ENCODE measurements at regions not wholly inside any gene's neighbourhood (a gene's known extent, or its start where the extent isn't known, plus 50 kb on each side); places are given as distances from the start of the nearest gene placed in this dataset.
"Not testable (repeated sequence)": the region's sequence is repeated elsewhere in the genome, so short reads cannot be mapped to it uniquely, and the experiment has no call there.

GRCh38 chr16:64356267-64356666 is 765.6 kb downstream of the CDH11 start:
- DNase-seq (ENCODE audit: low spot score), result no peak

GRCh38 chr16:64352246-64352645 is 769.6 kb downstream of the CDH11 start:
- no peak for DNase-seq (ENCODE audit: low spot score)

DNA sequence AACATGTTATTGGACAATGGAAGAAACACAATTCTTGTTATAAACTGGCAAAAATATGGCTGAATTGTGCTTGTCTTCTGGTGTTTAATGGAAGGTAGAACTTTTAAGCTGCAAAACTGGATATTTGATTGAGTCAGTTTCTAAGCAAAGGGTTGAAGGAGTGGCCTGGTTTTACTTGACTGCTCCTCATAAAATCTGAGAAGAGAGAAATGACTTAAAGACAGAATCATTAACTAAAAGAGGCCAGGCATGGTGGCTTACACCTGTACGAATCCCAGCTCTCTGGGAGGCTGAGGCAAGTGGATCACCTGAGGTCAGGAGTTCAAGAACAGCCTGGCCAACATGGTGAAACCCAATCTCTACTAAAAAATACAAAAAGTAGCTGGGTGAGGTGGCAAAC is 770.7 kb downstream of the CDH11 start:
- DNase-seq (ENCODE audit: low spot score), result no peak

DNA sequence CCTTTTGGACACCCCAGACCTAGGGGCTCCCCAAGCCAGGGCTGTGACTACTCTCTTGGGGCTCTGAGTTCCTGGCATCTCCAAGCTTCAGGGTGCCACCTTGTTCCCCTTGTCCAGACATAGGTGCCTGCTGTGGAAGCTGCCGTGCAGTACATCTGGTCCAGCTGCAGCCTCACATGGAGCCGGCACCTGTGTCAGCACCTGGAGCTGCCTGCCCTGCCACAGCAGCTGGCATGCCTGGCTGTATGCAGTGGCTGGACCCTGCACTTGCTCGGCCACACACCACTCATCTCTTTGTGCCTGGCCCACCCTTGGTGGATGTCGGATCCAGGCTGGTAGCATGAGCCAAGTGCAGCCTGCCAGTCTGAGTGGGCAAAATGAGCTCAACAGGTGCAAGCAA is 775.8 kb downstream of the CDH11 start:
- DNase-seq (ENCODE audit: low spot score), result no peak

DNA sequence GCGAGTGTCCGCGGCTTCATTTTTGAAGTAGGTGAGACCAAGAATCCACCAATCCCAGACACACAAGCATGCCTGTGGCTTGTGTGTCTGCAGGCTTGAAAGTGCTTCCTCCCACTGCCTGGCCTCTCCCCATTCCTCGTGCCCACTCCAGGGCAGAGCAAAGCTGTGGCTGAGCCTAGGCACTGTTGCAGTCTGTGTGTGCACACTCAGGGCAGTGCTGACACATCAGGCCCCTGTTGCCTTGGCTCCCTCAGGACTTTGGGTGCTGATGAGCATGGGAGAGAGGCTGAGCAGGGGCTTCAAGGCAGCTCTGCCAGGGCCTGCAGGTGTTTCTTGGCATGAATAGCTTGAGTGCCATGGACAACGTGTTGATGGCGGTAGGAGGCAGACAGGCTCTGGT is 776.7 kb downstream of the CDH11 start:
- no peak for DNase-seq (ENCODE audit: low spot score)

- DNase-seq (ENCODE audit: low spot score), result not testable (repeated sequence)
These were observed 777.9 kb downstream of the CDH11 start for GRCh38 chr16:64343820-64344443.

DNA sequence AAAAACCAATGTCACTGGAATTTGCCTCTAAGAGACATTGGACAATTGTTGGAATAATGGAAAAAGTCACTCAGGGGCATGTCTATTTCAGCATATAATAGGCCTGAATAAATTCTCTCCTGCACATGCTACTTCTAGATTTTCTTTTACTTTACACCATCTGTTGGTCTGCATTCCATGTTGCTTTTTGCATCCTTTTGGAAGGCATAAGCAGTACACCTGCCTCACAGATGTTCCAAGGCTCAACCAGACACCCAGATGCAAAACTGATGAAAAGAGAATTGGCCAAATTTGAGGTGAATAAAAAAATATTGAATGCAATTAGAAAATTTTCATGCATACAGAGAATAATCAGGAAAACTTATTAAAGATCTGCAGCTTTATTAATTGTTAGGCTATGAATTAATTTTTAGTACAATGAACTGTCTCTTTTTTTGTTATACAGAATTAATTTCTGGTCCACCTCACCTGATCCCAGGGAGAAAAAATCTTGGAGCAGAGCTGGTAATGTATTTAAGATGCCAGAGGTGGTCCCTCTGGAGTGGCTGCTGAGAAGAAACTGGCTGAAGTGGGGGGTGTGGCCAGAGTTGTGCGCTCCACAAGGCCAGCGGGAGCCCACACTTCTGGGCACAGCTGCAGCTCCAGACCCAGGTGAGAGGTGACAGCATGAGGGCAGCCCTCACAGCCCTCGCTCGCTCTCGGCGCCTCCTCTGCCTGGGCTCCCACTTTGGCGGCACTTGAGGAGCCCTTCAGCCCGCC is 778.6 kb downstream of the CDH11 start:
- DNase-seq (ENCODE audit: low spot score), result no peak

GRCh38 chr16:64341336-64341735 is 780.5 kb downstream of the CDH11 start:
- DNase-seq (ENCODE audit: low spot score), result not testable (repeated sequence)

DNA sequence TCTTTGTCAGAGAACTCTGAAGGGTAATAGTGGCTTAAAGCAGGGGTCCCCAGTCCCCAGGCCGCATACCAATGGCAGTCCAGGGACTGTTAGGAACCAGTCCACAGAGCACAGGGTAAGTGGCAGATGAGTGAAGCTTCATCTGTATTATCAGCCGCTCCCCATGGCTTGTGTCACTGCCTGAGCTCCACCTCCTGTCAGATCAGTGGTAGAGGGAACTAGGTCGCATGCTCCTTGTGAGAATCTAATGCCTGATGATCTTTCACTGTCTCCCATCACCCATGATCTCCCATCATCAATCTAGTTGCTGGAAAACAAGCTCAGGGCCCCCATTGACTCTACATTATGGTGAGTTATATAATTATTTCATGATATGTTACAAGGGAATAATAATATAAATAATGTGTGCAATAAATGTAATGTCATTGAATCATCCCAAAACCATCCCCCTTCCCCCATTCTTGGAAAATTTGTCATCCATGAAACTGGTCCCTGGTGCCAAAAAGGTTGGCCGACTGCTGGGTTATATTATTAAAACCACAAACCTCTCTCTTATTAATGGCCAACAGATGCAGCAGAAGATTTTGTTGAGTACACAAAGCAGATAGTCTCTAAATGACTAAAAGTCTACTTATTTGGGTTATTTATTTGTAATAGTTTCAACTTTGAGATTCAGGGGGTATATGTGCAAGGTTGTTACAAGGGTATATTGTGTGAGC is 782.7 kb downstream of the CDH11 start:
- no peak for DNase-seq (ENCODE audit: low spot score)

- DNase-seq (ENCODE audit: low spot score), result no peak
These were observed 800.0 kb downstream of the CDH11 start for GRCh38 chr16:64321881-64322280.

- no peak for DNase-seq (ENCODE audit: low spot score)
These were observed 800.8 kb downstream of the CDH11 start for GRCh38 chr16:64321066-64321465.

DNA sequence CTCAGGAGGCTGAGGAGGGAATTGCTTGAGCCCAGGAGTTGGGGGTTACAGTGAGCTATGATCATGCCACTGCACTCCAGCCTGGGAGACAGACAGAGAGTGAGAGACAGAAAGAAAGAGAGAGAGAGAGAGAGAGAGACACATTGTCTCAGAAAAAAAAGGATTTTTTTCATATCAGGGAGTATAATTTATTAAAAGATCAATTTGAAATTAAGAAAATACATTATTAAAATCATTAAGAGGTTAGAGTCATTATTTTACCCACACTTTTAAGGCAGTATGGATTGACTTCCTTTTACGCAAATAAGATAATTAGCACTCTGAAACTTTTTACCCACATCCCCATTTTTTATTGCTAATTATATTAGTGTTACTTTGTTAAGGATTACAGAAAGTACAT is 804.3 kb downstream of the CDH11 start:
- no peak for DNase-seq (ENCODE audit: low spot score)

DNA sequence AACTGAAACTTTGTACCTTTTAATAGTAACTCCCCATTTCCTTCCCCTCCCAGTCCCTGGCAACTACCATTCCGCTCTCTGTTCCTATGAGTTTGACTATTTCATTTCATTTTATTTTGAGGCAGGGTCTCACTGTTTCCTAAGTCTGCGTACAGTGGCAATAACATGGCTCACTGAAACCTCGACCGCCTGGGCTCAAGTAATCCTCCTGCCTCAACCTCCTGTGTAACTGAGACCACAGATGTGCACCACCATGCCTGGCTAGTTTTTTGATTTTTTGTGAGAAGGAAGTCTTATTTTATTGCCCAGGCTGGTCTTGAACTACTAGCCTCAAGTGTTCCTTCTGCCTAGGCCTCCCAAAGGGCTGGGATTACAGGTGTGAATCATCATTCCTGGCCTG is 808.1 kb downstream of the CDH11 start:
- no peak for DNase-seq (ENCODE audit: low spot score)

GRCh38 chr16:64312980-64313379 is 808.9 kb downstream of the CDH11 start:
- no peak for DNase-seq (ENCODE audit: low spot score)

- no peak for DNase-seq (ENCODE audit: low spot score)
These were observed 809.6 kb downstream of the CDH11 start for GRCh38 chr16:64312292-64312691.

DNA sequence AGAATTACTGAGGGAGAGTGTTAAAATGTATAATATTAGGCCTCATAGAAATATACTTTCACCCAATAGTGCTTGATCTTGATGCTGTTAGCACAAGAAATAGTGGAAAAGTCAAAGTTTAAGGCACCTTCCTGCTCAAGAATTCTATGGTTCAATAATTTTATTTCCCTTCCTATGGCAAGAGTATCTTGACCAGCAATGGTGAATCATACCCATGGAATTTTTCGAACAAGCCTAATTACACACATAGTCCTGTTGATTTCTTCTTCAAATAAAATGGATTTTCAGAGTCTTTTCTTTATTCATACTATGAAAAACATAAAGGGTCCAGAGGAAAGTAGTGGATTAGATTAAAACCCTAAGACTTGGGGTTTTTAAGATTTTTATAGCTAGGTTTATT is 810.6 kb downstream of the CDH11 start:
- no peak for DNase-seq (ENCODE audit: low spot score)

- DNase-seq (ENCODE audit: low spot score), result no peak
These were observed 812.3 kb downstream of the CDH11 start for GRCh38 chr16:64309398-64310110.

DNA sequence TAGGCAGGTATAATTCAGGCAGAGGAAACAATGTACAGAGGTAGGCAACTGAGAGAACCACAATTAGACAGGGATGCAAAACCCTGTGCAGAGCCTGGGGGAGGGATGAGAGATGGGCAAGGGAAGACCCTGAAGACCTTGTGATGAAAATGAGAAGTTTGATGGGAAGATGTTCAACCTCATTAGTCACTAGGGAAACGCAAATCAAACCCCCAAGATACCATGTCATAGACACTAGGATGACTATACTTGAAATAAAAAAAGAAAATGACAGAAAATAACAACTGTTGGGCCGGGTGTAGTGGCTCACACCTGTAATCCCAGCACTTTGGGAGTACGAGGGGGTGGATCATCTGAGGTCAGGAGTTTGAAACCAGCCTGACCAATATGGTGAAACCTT is 813.1 kb downstream of the CDH11 start:
- no peak for DNase-seq (ENCODE audit: low spot score)

GRCh38 chr16:64307431-64307830 is 814.4 kb downstream of the CDH11 start:
- DNase-seq (ENCODE audit: low spot score), result no peak

- no peak for DNase-seq (ENCODE audit: low spot score)
These were observed 816.2 kb downstream of the CDH11 start for GRCh38 chr16:64305663-64306062.

- no peak for DNase-seq (ENCODE audit: low spot score)
These were observed 816.9 kb downstream of the CDH11 start for GRCh38 chr16:64304951-64305350.

DNA sequence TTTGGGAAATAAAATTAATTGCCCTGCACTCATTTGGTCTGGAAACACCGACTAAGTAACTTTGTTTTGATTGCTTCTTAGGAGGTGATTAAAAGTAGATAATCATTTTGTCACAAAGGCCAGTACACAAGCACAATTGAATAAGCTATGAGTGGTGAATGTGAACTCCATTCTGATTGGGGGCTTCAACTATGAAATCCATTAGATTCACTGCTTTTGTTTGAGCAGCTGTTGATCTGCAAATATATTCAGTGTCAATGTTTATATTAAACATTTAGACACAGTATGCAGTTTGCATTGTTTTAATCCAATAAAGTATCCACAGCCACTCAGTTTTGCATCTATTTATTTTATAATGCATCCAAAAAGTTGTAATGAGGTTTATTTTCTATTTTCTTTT is 817.5 kb downstream of the CDH11 start:
- DNase-seq (ENCODE audit: low spot score), result no peak
